ENCODE measurements at regions not wholly inside any gene's neighbourhood (a gene's known extent, or its start where the extent isn't known, plus 50 kb on each side); places are given as distances from the start of the nearest gene placed in this dataset.

DNA sequence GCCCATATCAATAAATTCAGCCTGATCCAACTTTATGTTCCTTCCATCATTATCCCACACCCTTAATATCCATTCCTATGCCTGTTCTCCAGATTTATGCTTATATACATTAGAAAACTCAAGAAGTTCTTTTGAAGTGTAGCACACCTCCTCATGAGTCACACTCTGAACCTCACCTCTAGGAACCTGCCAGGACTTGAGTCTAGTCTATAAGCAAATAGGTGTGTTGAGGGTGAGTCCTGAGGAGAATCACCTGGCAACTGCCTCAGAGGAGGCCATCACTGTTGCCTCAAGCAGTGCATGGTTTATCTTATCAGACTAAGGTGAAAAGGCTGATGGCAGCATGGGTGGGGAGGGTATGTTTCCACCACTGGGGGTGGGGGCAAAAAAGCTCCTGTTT lies 496.7 kb downstream of the C6orf118 start:
- Histone ChIP-seq H3K27me3 (ENCODE audit: low read length) (no peaks in the 10 kb centered on the region), H3K4me2 (ENCODE audit: low read depth, low read length, poor library complexity, severe bottlenecking) (no peak overlapping the region), H3K9me2 (replicated peaks; ENCODE audit: insufficient read depth, low read length) (no peaks in the 10 kb centered on the region), H3K4me3 (ENCODE audit: insufficient read depth, low read length, poor library complexity, severe bottlenecking) (no peak overlapping the region), H3K79me2 (ENCODE audit: insufficient read depth, low read length) (no peaks in the 10 kb centered on the region), H3K36me3 (ENCODE audit: low read length) (no peaks in the 10 kb centered on the region), H3F3A (ENCODE audit: insufficient read depth) (no peaks in the 10 kb centered on the region), H3K9ac (ENCODE audit: low read length) (no peak overlapping the region), H3K27ac (ENCODE audit: low read depth, low read length) (no peak overlapping the region), H2AFZ (ENCODE audit: low read depth, low read length, severe bottlenecking) (no peak overlapping the region), H4K20me1 (ENCODE audit: low read depth, low read length) (no peaks in the 10 kb centered on the region), H3K9me3 (ENCODE audit: insufficient read depth, low read length) (no peaks in the 10 kb centered on the region)
- TF ChIP-seq, protein P1, sequence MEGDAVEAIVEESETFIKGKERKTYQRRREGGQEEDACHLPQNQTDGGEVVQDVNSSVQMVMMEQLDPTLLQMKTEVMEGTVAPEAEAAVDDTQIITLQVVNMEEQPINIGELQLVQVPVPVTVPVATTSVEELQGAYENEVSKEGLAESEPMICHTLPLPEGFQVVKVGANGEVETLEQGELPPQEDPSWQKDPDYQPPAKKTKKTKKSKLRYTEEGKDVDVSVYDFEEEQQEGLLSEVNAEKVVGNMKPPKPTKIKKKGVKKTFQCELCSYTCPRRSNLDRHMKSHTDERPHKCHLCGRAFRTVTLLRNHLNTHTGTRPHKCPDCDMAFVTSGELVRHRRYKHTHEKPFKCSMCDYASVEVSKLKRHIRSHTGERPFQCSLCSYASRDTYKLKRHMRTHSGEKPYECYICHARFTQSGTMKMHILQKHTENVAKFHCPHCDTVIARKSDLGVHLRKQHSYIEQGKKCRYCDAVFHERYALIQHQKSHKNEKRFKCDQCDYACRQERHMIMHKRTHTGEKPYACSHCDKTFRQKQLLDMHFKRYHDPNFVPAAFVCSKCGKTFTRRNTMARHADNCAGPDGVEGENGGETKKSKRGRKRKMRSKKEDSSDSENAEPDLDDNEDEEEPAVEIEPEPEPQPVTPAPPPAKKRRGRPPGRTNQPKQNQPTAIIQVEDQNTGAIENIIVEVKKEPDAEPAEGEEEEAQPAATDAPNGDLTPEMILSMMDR (IDR thresholded peaks at IDR 0.05; ENCODE audit: insufficient read depth, low read length, poor library complexity, severe bottlenecking), result no peak
- TF ChIP-seq EZH2phosphoT487 (conservative IDR thresholded peaks at IDR 0.05; ENCODE audit: low read length), result no peak

DNA sequence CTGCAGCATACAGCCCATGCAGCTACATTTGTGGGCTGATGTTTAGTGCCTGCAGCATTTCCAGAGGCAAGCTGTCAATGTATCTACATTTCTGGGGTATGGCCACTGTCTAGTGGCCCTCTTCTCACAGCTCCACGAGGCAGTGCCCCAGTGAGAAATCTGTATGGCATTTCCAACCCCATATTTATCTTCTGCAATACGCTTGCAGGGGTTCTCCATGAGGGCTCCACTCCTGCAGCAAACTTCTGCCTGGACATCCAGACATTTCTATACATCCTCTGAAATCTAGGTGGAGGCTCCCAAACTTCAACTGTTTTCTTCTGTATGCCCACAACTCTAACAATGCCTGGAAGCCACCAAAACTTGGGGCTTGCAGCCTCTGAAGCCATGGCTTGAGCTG lies 502.3 kb downstream of the C6orf118 start:
- Histone ChIP-seq H3K4me2 (ENCODE audit: low read depth, low read length, poor library complexity, severe bottlenecking) (no peak overlapping the region), H3K4me3 (ENCODE audit: insufficient read depth, low read length, poor library complexity, severe bottlenecking) (no peak overlapping the region), H3K79me2 (ENCODE audit: insufficient read depth, low read length) (no peaks in the 10 kb centered on the region), H3K9ac (ENCODE audit: low read length) (no peak overlapping the region), H3K27me3 (ENCODE audit: low read length) (no peaks in the 10 kb centered on the region), H3K9me2 (replicated peaks; ENCODE audit: insufficient read depth, low read length) (no peaks in the 10 kb centered on the region), H3K9me3 (ENCODE audit: insufficient read depth, low read length) (no peaks in the 10 kb centered on the region), H3K27ac (ENCODE audit: low read depth, low read length) (no peak overlapping the region), H3F3A (ENCODE audit: insufficient read depth) (no peaks in the 10 kb centered on the region), H3K36me3 (ENCODE audit: low read length) (no peaks in the 10 kb centered on the region), H4K20me1 (ENCODE audit: low read depth, low read length) (no peaks in the 10 kb centered on the region), H2AFZ (ENCODE audit: low read depth, low read length, severe bottlenecking) (no peak overlapping the region)
- TF ChIP-seq, protein P1 (IDR thresholded peaks at IDR 0.05; ENCODE audit: insufficient read depth, low read length, poor library complexity, severe bottlenecking), result no peak
- TF ChIP-seq EZH2phosphoT487 (conservative IDR thresholded peaks at IDR 0.05; ENCODE audit: low read length), result no peak

DNA sequence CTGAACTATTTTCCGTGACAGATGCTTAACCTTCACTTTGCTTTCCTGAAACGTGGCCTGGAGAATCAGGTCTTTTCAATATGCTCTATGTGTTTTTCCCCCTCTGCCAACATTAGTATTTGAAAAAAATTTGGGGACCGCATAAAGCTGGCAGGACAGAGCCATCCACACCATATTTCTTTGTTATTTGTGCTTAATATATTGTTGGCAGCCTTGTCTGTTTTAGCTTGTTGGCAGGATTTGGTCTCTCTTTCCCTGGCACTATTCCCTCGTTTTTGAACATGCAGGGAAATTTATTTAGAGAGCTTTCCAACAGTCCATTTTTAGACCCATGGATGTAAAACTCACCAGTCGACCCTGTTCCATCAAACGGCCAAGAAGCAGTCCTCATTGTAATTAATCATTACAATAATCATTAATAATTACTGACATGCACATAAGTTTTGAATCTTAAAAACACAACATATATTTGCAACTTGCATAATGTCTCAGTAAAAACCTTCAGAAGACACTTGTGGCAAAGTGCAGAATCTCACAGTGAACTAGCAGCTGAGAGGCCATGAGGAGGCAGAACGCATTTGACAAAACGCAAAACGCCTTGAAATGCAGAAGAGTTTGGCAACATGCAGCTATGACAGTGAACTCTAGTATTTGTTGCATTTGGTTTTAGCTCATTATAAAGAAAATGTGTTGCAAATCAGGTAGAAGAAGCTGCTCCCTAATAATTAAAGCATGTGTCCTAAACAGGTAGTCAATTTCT lies 514.2 kb downstream of the C6orf118 start:
- H3K4me3 ChIP-seq (ENCODE audit: insufficient read depth, low read length, poor library complexity, severe bottlenecking), result no peak overlapping the region
- H3K36me3 ChIP-seq (ENCODE audit: low read length), result no peaks in the 10 kb centered on the region
- H3K27ac ChIP-seq (ENCODE audit: low read depth, low read length), result no peak overlapping the region
- H3F3A ChIP-seq (ENCODE audit: insufficient read depth), result no peaks in the 10 kb centered on the region
- H3K27me3 ChIP-seq (ENCODE audit: low read length), result no peaks in the 10 kb centered on the region
- TF ChIP-seq, protein P1 (IDR thresholded peaks at IDR 0.05; ENCODE audit: insufficient read depth, low read length, poor library complexity, severe bottlenecking), result no peak
- TF ChIP-seq EZH2phosphoT487 (conservative IDR thresholded peaks at IDR 0.05; ENCODE audit: low read length), result no peak
- no peak overlapping the region for H2AFZ ChIP-seq (ENCODE audit: low read depth, low read length, severe bottlenecking)
- H3K9me3 ChIP-seq (ENCODE audit: insufficient read depth, low read length), result no peaks in the 10 kb centered on the region
- no peaks in the 10 kb centered on the region for H3K79me2 ChIP-seq (ENCODE audit: insufficient read depth, low read length)
- H3K9ac ChIP-seq (ENCODE audit: low read length), result no peak overlapping the region
- H3K4me2 ChIP-seq (ENCODE audit: low read depth, low read length, poor library complexity, severe bottlenecking), result no peak overlapping the region
- H4K20me1 ChIP-seq (ENCODE audit: low read depth, low read length), result no peaks in the 10 kb centered on the region
- H3K9me2 ChIP-seq (replicated peaks; ENCODE audit: insufficient read depth, low read length), result no peaks in the 10 kb centered on the region
